CD4-positive, alpha-beta memory T cell (primary cell): ENCODE measurements at regions not wholly inside any gene's neighbourhood (a gene's known extent, or its start where the extent isn't known, plus 50 kb on each side); places are given as distances from the start of the nearest gene placed in this dataset.
"Not testable (repeated sequence)": the region's sequence is repeated elsewhere in the genome, so short reads cannot be mapped to it uniquely, and the experiment has no call there.

ENCODE experiments used
- CTCF ChIA-PET: fragments of 350-600 bp; sonication (Branson Sonifier 250); formaldehyde crosslinking; loops from one replicate; lab custom pipeline; 2021; ENCODE audit warnings: inconsistent platforms; ENCODE audit not compliant: partially characterized antibody; lab: Charles Lee
- POLR2A ChIA-PET: fragments of 350-600 bp; sonication (Branson Sonifier 250); formaldehyde crosslinking; loops from one replicate; lab custom pipeline; 2021; ENCODE audit not compliant: partially characterized antibody; lab: Charles Lee
- DNase-seq, 5 donors: peaks; one replicate each; pipeline versions ENCODE4 v3.0.0 to v3.0.0-alpha.2; 2020 to 2022; ENCODE audit warnings: mixed read lengths in 1 of 5
- H3K27ac ChIP-seq: one replicate; pipeline ENCODE4 v1.7.0; 2013; ENCODE audit warnings: low read depth, low read length
- H3K27me3 ChIP-seq: 2 replicates; pipeline ENCODE4 v1.7.0; 2013; ENCODE audit warnings: mild to moderate bottlenecking, low read length, moderate library complexity; ENCODE audit not compliant: insufficient read depth
- H3K36me3 ChIP-seq: 2 replicates; pipeline ENCODE4 v1.7.0; 2013; ENCODE audit warnings: mild to moderate bottlenecking, low read length, moderate library complexity; ENCODE audit not compliant: insufficient read depth
- H3K4me1 ChIP-seq: 2 replicates; pipeline ENCODE4 v1.7.0; 2013; ENCODE audit warnings: mild to moderate bottlenecking, low read length, moderate library complexity; ENCODE audit not compliant: insufficient read depth
- H3K4me3 ChIP-seq, 2 donors: one replicate each; pipeline ENCODE4 v1.7.0; 2013; ENCODE audit warnings: low read length in 2 of 2, mild to moderate bottlenecking in 1 of 2
- H3K9me3 ChIP-seq, 2 donors: one replicate each; pipeline ENCODE4 v1.7.0; 2013; ENCODE audit warnings: low read length in 2 of 2, control low read depth in 1 of 2; ENCODE audit not compliant: control insufficient read depth in 1 of 2
- H3K27ac Mint-ChIP-seq, 7 donors: one replicate each; pipeline ENCODE4 v1.8.0; 2020 to 2021; ENCODE audit warnings: mixed read lengths in 7 of 7, mild to moderate bottlenecking in 6 of 7, inconsistent platforms in 3 of 7, moderate library complexity in 3 of 7
- H3K27me3 Mint-ChIP-seq, 2 donors: one replicate each; pipeline ENCODE4 v1.8.0; 2020 to 2021; ENCODE audit warnings: mixed read lengths in 2 of 2
- H3K36me3 Mint-ChIP-seq, 2 donors: one replicate each; pipeline ENCODE4 v1.8.0; 2020 to 2021; ENCODE audit warnings: mixed read lengths in 2 of 2, inconsistent platforms in 1 of 2, mild to moderate bottlenecking in 1 of 2
- H3K4me1 Mint-ChIP-seq, 4 donors: one replicate each; pipeline ENCODE4 v1.8.0; 2020 to 2021; ENCODE audit warnings: mixed read lengths in 4 of 4, mild to moderate bottlenecking in 1 of 4
- H3K4me3 Mint-ChIP-seq, 8 donors: one replicate each; pipeline ENCODE4 v1.8.0; 2020 to 2021; ENCODE audit warnings: mixed read lengths in 8 of 8, mild to moderate bottlenecking in 7 of 8, moderate library complexity in 6 of 8, inconsistent platforms in 3 of 8
- H3K9me3 Mint-ChIP-seq, 8 donors: one replicate each; pipeline ENCODE4 v1.8.0; 2020 to 2021; ENCODE audit warnings: mixed read lengths in 8 of 8, mild to moderate bottlenecking in 5 of 8, inconsistent platforms in 3 of 8, moderate library complexity in 1 of 8
- intact Hi-C: fragments of 100-400 bp; cut with micrococcal nuclease; formaldehyde crosslinking; loops from one replicate; pipeline ENCODE4 v1.15.1; 2023

GRCh38 chr9:22969350-22969979, 522.8 kb downstream of the DMRTA1 start:
- H3K36me3 ChIP-seq, result no peaks in the 10 kb centered on the region
- intact Hi-C loops, result no loop called here
- no peak overlapping the region for H3K27ac ChIP-seq
- no peaks in the 10 kb centered on the region for H3K4me1 ChIP-seq
- ChIA-PET CTCF (no interaction called here), POLR2A (no interaction called here)
- no peaks in the 10 kb centered on the region for H3K4me1 Mint-ChIP-seq
- DNase-seq, result no peak
- no peaks in the 10 kb centered on the region for H3K9me3 ChIP-seq
- no peak overlapping the region for H3K4me3 Mint-ChIP-seq
- no peak overlapping the region for H3K4me3 ChIP-seq
- H3K27me3 ChIP-seq, result no peaks in the 10 kb centered on the region
- no peaks in the 10 kb centered on the region for H3K27me3 Mint-ChIP-seq
- peaks cover 0 to 10% (median 0%) of the 10 kb centered on the region in 8 donors for H3K9me3 Mint-ChIP-seq
- no peak overlapping the region for H3K27ac Mint-ChIP-seq
- H3K36me3 Mint-ChIP-seq, result no peaks in the 10 kb centered on the region

GRCh38 chr9:22970434-22970975, 523.9 kb downstream of the DMRTA1 start:
- no peak overlapping the region for H3K4me3 ChIP-seq
- DNase-seq, result no peak
- H3K4me1 Mint-ChIP-seq, result no peaks in the 10 kb centered on the region
- no peaks in the 10 kb centered on the region for H3K9me3 ChIP-seq
- H3K4me1 ChIP-seq, result no peaks in the 10 kb centered on the region
- no peak overlapping the region for H3K27ac ChIP-seq
- H3K36me3 Mint-ChIP-seq, result no peaks in the 10 kb centered on the region
- H3K9me3 Mint-ChIP-seq, result peaks cover 0 to 11% (median 1%) of the 10 kb centered on the region in 8 donors
- no peaks in the 10 kb centered on the region for H3K27me3 Mint-ChIP-seq
- intact Hi-C loops, result no loop called here
- H3K36me3 ChIP-seq, result no peaks in the 10 kb centered on the region
- H3K4me3 Mint-ChIP-seq, result no peak overlapping the region
- CTCF ChIA-PET, result no interaction called here
- POLR2A ChIA-PET, result no interaction called here
- no peak overlapping the region for H3K27ac Mint-ChIP-seq
- no peaks in the 10 kb centered on the region for H3K27me3 ChIP-seq

GRCh38 chr9:22975951-22976350, 529.3 kb downstream of the DMRTA1 start:
- H3K27me3 Mint-ChIP-seq, result no peaks in the 10 kb centered on the region
- no peaks in the 10 kb centered on the region for H3K4me1 Mint-ChIP-seq
- no peaks in the 10 kb centered on the region for H3K4me1 ChIP-seq
- no peaks in the 10 kb centered on the region for H3K36me3 Mint-ChIP-seq
- H3K9me3 ChIP-seq, result no peaks in the 10 kb centered on the region
- CTCF ChIA-PET, result no interaction called here
- H3K27ac ChIP-seq, result no peak overlapping the region
- POLR2A ChIA-PET, result no interaction called here
- H3K27ac Mint-ChIP-seq, result no peak overlapping the region
- no peaks in the 10 kb centered on the region for H3K27me3 ChIP-seq
- peaks cover 0 to 6% (median 0%) of the 10 kb centered on the region in 8 donors for H3K9me3 Mint-ChIP-seq
- H3K36me3 ChIP-seq, result no peaks in the 10 kb centered on the region
- intact Hi-C loops, result no loop called here
- H3K4me3 Mint-ChIP-seq, result no peak overlapping the region
- no peak for DNase-seq
- H3K4me3 ChIP-seq, result no peak overlapping the region

GRCh38 chr9:22976454-22976853, 529.8 kb downstream of the DMRTA1 start:
- H3K4me3 Mint-ChIP-seq, result no peak overlapping the region
- no peaks in the 10 kb centered on the region for H3K27me3 Mint-ChIP-seq
- ChIA-PET CTCF (no interaction called here), POLR2A (no interaction called here)
- no peak overlapping the region for H3K27ac ChIP-seq
- H3K9me3 Mint-ChIP-seq, result peaks cover 0 to 6% (median 0%) of the 10 kb centered on the region in 8 donors
- H3K36me3 Mint-ChIP-seq, result no peaks in the 10 kb centered on the region
- H3K4me3 ChIP-seq, result no peak overlapping the region
- intact Hi-C loops, result no loop called here
- H3K9me3 ChIP-seq, result no peaks in the 10 kb centered on the region
- DNase-seq, result no peak
- no peak overlapping the region for H3K27ac Mint-ChIP-seq
- H3K36me3 ChIP-seq, result no peaks in the 10 kb centered on the region
- no peaks in the 10 kb centered on the region for H3K4me1 ChIP-seq
- H3K27me3 ChIP-seq, result no peaks in the 10 kb centered on the region
- H3K4me1 Mint-ChIP-seq, result no peaks in the 10 kb centered on the region

- CTCF ChIA-PET, H3K27me3 Mint-ChIP-seq, H3K36me3 Mint-ChIP-seq: not testable (repeated sequence)
Measured at GRCh38 chr9:22980429-22980828, 533.8 kb downstream of the DMRTA1 start.

GRCh38 chr9:22986556-22986955, 539.9 kb downstream of the DMRTA1 start:
- H3K4me3 Mint-ChIP-seq, result no peak overlapping the region
- H3K9me3 ChIP-seq, result no peaks in the 10 kb centered on the region
- H3K4me1 ChIP-seq, result no peaks in the 10 kb centered on the region
- ChIA-PET POLR2A (no interaction called here), CTCF (no interaction called here)
- peaks cover 0 to 12% (median 7%) of the 10 kb centered on the region in 8 donors for H3K9me3 Mint-ChIP-seq
- no peak overlapping the region for H3K4me3 ChIP-seq
- intact Hi-C loops, result no loop called here
- no peaks in the 10 kb centered on the region for H3K4me1 Mint-ChIP-seq
- H3K27me3 ChIP-seq, result no peaks in the 10 kb centered on the region
- H3K27ac ChIP-seq, result no peak overlapping the region
- DNase-seq, result no peak
- no peaks in the 10 kb centered on the region for H3K36me3 Mint-ChIP-seq
- H3K27ac Mint-ChIP-seq, result no peak overlapping the region
- no peaks in the 10 kb centered on the region for H3K27me3 Mint-ChIP-seq
- H3K36me3 ChIP-seq, result no peaks in the 10 kb centered on the region

More at GRCh38 chr9:22980429-22980828, 533.8 kb downstream of the DMRTA1 start:
- DNase-seq, H3K4me1 ChIP-seq, intact Hi-C loops, H3K9me3 Mint-ChIP-seq, H3K4me3 Mint-ChIP-seq, POLR2A ChIA-PET, H3K36me3 ChIP-seq, H3K27ac Mint-ChIP-seq, H3K4me1 Mint-ChIP-seq, H3K27me3 ChIP-seq, H3K27ac ChIP-seq, H3K4me3 ChIP-seq, H3K9me3 ChIP-seq: not testable (repeated sequence)

- peaks cover 0 to 10% (median 5%) of the 10 kb centered on the region in 8 donors for H3K9me3 Mint-ChIP-seq
- no peaks in the 10 kb centered on the region for H3K9me3 ChIP-seq
- no peaks in the 10 kb centered on the region for H3K4me1 Mint-ChIP-seq
- H3K36me3 Mint-ChIP-seq, result no peaks in the 10 kb centered on the region
- H3K36me3 ChIP-seq, result no peaks in the 10 kb centered on the region
- no peak for DNase-seq
- no peak overlapping the region for H3K4me3 ChIP-seq
- H3K27me3 Mint-ChIP-seq, result no peaks in the 10 kb centered on the region
- intact Hi-C loops, result no loop called here
- H3K27ac ChIP-seq, result no peak overlapping the region
- H3K4me3 Mint-ChIP-seq, result no peak overlapping the region
- no peaks in the 10 kb centered on the region for H3K27me3 ChIP-seq
- POLR2A ChIA-PET, result no interaction called here
- no peaks in the 10 kb centered on the region for H3K4me1 ChIP-seq
- CTCF ChIA-PET, result no interaction called here
- H3K27ac Mint-ChIP-seq, result no peak overlapping the region
Measured at GRCh38 chr9:22990349-22990748, 543.7 kb downstream of the DMRTA1 start.
